Stimulated activated CD4-positive, alpha-beta T cell treated with anti-CD3 and anti-CD28 coated beads, Interleukin-4, amount 100 ng/mL, for 1 hour (primary cell): ENCODE measurements at regions not wholly inside any gene's neighbourhood (a gene's known extent, or its start where the extent isn't known, plus 50 kb on each side); places are given as distances from the start of the nearest gene placed in this dataset.

Experiments used
- DNase-seq: peaks from one replicate; pipeline ENCODE4 v3.0.0-alpha.2; 2020

GRCh38 chr18:40708726-40709125 is 1246.3 kb upstream of the PIK3C3 start:
- DNase-seq = no peak

GRCh38 chr18:40707797-40708196 is 1247.2 kb upstream of the PIK3C3 start:
- DNase-seq = no peak

- no peak for DNase-seq
These were observed 1256.9 kb upstream of the PIK3C3 start for GRCh38 chr18:40698129-40698528.

- no peak for DNase-seq
These were observed 1259.5 kb upstream of the PIK3C3 start for GRCh38 chr18:40695526-40695925.

GRCh38 chr18:40692871-40693270 is 1262.2 kb upstream of the PIK3C3 start:
- no peak for DNase-seq

GRCh38 chr18:40690062-40690461 is 1265.0 kb upstream of the PIK3C3 start:
- DNase-seq = no peak

GRCh38 chr18:40687399-40687798 is 1267.6 kb upstream of the PIK3C3 start:
- DNase-seq = no peak

- DNase-seq = no peak
These were observed 1268.2 kb upstream of the PIK3C3 start for GRCh38 chr18:40686836-40687235.

- no peak for DNase-seq
These were observed 1269.8 kb upstream of the PIK3C3 start for GRCh38 chr18:40685219-40685618.

GRCh38 chr18:40678318-40678717 is 1276.7 kb upstream of the PIK3C3 start:
- DNase-seq = no peak

GRCh38 chr18:40676668-40677067 is 1278.4 kb upstream of the PIK3C3 start:
- DNase-seq = no peak

- DNase-seq = no peak
These were observed 1281.9 kb upstream of the PIK3C3 start for GRCh38 chr18:40673150-40673549.

- DNase-seq = no peak
These were observed 1282.4 kb upstream of the PIK3C3 start for GRCh38 chr18:40672590-40672989.

- DNase-seq = no peak
These were observed 1284.2 kb upstream of the PIK3C3 start for GRCh38 chr18:40670668-40671375.

GRCh38 chr18:40662898-40663437 is 1292.1 kb upstream of the PIK3C3 start:
- no peak for DNase-seq

GRCh38 chr18:40653682-40654081 is 1301.4 kb upstream of the PIK3C3 start:
- DNase-seq = no peak

- no peak for DNase-seq
These were observed 1302.7 kb upstream of the PIK3C3 start for GRCh38 chr18:40652321-40652720.

- no peak for DNase-seq
These were observed 1303.9 kb upstream of the PIK3C3 start for GRCh38 chr18:40651163-40651562.

GRCh38 chr18:40642692-40643229 is 1312.3 kb upstream of the PIK3C3 start:
- no peak for DNase-seq

- no peak for DNase-seq
These were observed 1323.7 kb upstream of the PIK3C3 start for GRCh38 chr18:40631319-40631718.

- DNase-seq = no peak
These were observed 1324.5 kb upstream of the PIK3C3 start for GRCh38 chr18:40630496-40630895.

- no peak for DNase-seq
These were observed 1330.1 kb upstream of the PIK3C3 start for GRCh38 chr18:40624959-40625358.

- no peak for DNase-seq
These were observed 1341.3 kb upstream of the PIK3C3 start for GRCh38 chr18:40613721-40614120.

- no peak for DNase-seq
These were observed 1342.7 kb upstream of the PIK3C3 start for GRCh38 chr18:40612356-40612755.

- no peak for DNase-seq
These were observed 1346.8 kb upstream of the PIK3C3 start for GRCh38 chr18:40608226-40608625.
